WTC11 (cell line): ENCODE measurements at regions not wholly inside any gene's neighbourhood (a gene's known extent, or its start where the extent isn't known, plus 50 kb on each side); places are given as distances from the start of the nearest gene placed in this dataset.

Source experiments
- AFF4 ChIP-seq: sonication (generic); formaldehyde crosslinking; IDR thresholded peaks from 2 replicates; pipeline ENCODE4 v1.8.1; 2023; ENCODE audit warnings: mild to moderate bottlenecking, missing genetic modification reagents, borderline replicate concordance
- ATF3 ChIP-seq: sonication (generic); formaldehyde crosslinking; conservative IDR thresholded peaks from 2 replicates; pipeline ENCODE4 v1.8.1; 2022; ENCODE audit warnings: mild to moderate bottlenecking, missing genetic modification reagents
- CBFB ChIP-seq: sonication (generic); formaldehyde crosslinking; IDR thresholded peaks from 2 replicates; pipeline ENCODE4 v1.8.1; 2022; ENCODE audit warnings: mild to moderate bottlenecking, low read depth, missing genetic modification reagents
- CREB1 ChIP-seq: sonication (generic); formaldehyde crosslinking; IDR thresholded peaks from 2 replicates; pipeline ENCODE4 v1.8.0; 2023; ENCODE audit warnings: mild to moderate bottlenecking, missing genetic modification reagents
- CTCF ChIP-seq: fragments of 200-600 bp; IDR thresholded peaks from 2 replicates; pipeline ENCODE4 v1.8.0; 2022; ENCODE audit warnings: antibody characterized with exemption
- E2F1 ChIP-seq: sonication (generic); formaldehyde crosslinking; IDR thresholded peaks from 2 replicates; pipeline ENCODE4 v1.8.0; 2022; ENCODE audit warnings: mild to moderate bottlenecking, missing genetic modification reagents
- HMGXB4 ChIP-seq: sonication (generic); formaldehyde crosslinking; IDR thresholded peaks from 2 replicates; pipeline ENCODE4 v1.8.1; 2023; ENCODE audit warnings: mild to moderate bottlenecking, moderate library complexity, missing genetic modification reagents
- JUN ChIP-seq: sonication (generic); formaldehyde crosslinking; IDR thresholded peaks from 2 replicates; pipeline ENCODE4 v1.8.0; 2023; ENCODE audit warnings: mild to moderate bottlenecking, missing genetic modification reagents
- KAT7 ChIP-seq: sonication (generic); formaldehyde crosslinking; IDR thresholded peaks from 2 replicates; pipeline ENCODE4 v1.8.1; 2023; ENCODE audit warnings: missing genetic modification reagents, mild to moderate bottlenecking, borderline replicate concordance
- NFE2L1 ChIP-seq: sonication (generic); formaldehyde crosslinking; IDR thresholded peaks from 2 replicates; pipeline ENCODE4 v1.8.1; 2023; ENCODE audit warnings: missing genetic modification reagents
- SP1 ChIP-seq: sonication (generic); formaldehyde crosslinking; conservative IDR thresholded peaks from 2 replicates; pipeline ENCODE4 v1.8.1; 2022; ENCODE audit warnings: missing genetic modification reagents
- TP53 ChIP-seq: sonication (generic); formaldehyde crosslinking; IDR thresholded peaks from 2 replicates; pipeline ENCODE4 v1.8.1; 2023; ENCODE audit warnings: mild to moderate bottlenecking, missing genetic modification reagents
- USF2 ChIP-seq: sonication (generic); formaldehyde crosslinking; IDR thresholded peaks from 2 replicates; pipeline ENCODE4 v1.8.1; 2023; ENCODE audit warnings: mild to moderate bottlenecking, missing genetic modification reagents, moderate library complexity

- TF ChIP-seq ATF3 (no peak), AFF4 (CRISPR knock-in tag) (no peak), JUN (CRISPR knock-in tag) (no peak), HMGXB4 (CRISPR knock-in tag) (no peak), TP53 (CRISPR knock-in tag) (no peak), CTCF (no peak), USF2 (CRISPR knock-in tag) (no peak), CREB1 (CRISPR knock-in tag) (no peak), KAT7 (no peak), NFE2L1 (CRISPR knock-in tag) (no peak), CBFB (CRISPR knock-in tag) (no peak), E2F1 (CRISPR knock-in tag) (no peak), SP1 (CRISPR knock-in tag) (no peak)
Measured at GRCh38 chr9:107703651-107704050, 214.1 kb upstream of the KLF4 start.
